Aorta (tissue), 5 donors: ENCODE measurements at regions not wholly inside any gene's neighbourhood (a gene's known extent, or its start where the extent isn't known, plus 50 kb on each side); places are given as distances from the start of the nearest gene placed in this dataset.

Experiments
- ATAC-seq: fragments of 200-7000 bp; cut with Tn5 transposase; one replicate; pipeline ENCODE4 v1.9.1; 2022; ENCODE audit warnings: moderate library complexity; ENCODE audit not compliant: low FRiP score
- DNase-seq, 2 donors: peaks; one replicate each; pipeline ENCODE4 v3.0.0-alpha.2; 2020
- H3K27ac ChIP-seq, 2 donors: one replicate each; pipeline ENCODE4 v1.5.1; 2013; ENCODE audit warnings: low read length in 2 of 2, mild to moderate bottlenecking in 2 of 2, moderate library complexity in 2 of 2, control low read depth in 1 of 2, inconsistent platforms in 1 of 2, low read depth in 1 of 2
- H3K27me3 ChIP-seq, 2 donors: one replicate each; pipeline ENCODE4 v1.6.1; 2013; ENCODE audit warnings: control low read depth in 1 of 2, low read length in 1 of 2, mild to moderate bottlenecking in 1 of 2, moderate library complexity in 1 of 2; ENCODE audit not compliant: insufficient read depth in 2 of 2, control insufficient read depth in 1 of 2
- H3K36me3 ChIP-seq, 2 donors: one replicate each; pipeline ENCODE4 v1.6.1; 2013; ENCODE audit warnings: control low read depth in 1 of 2, low read length in 1 of 2, mild to moderate bottlenecking in 1 of 2; ENCODE audit not compliant: insufficient read depth in 2 of 2, control insufficient read depth in 1 of 2
- H3K4me1 ChIP-seq, 2 donors: one replicate each; pipeline ENCODE4 v1.6.1; 2013; ENCODE audit warnings: low read length in 2 of 2, control low read depth in 1 of 2, mild to moderate bottlenecking in 1 of 2, moderate library complexity in 1 of 2; ENCODE audit not compliant: insufficient read depth in 2 of 2, control insufficient read depth in 1 of 2
- H3K4me3 ChIP-seq, 2 donors: one replicate each; pipeline ENCODE4 v1.5.1; 2013; ENCODE audit warnings: low read length in 2 of 2, control low read depth in 1 of 2, mild to moderate bottlenecking in 1 of 2
- H3K9me3 ChIP-seq: one replicate; pipeline ENCODE4 v1.6.1; 2013; ENCODE audit warnings: mild to moderate bottlenecking, low read length; ENCODE audit not compliant: control insufficient read depth
- WGBS, 2 donors: extraction: QIAGEN DNeasy Blood & Tissue Kit; methylation state at CpG; one replicate each; pipeline ENCODE4 v1.1.7; 2013; 5-methylcytosine and 5-hydroxymethylcytosine counted together
- intact Hi-C, 2 donors: fragments of 100-400 bp; cut with DNase I; formaldehyde crosslinking; loops; one replicate each; pipeline versions ENCODE4 v1.14.2 to v1.15.0; 2022
- donor health status: healthy with polysubstance abuse.
- donor health status: Bipolar disorder and iron deficiency.
- donor health status: DM: no; HTN: no; CAD: no.
- donor health status: DM: no; HTN: no; CAD: no.
- donor health status: DM: yes; HTN: yes; CAD: no.

GRCh38 chr15:38053205-38053604 lies 118.8 kb downstream of the TMCO5A start:
- DNase-seq (no peak), ATAC-seq (no peak)
- H3K4me3 ChIP-seq: no peak overlapping the region
- H3K36me3 ChIP-seq: no peaks in the 10 kb centered on the region
- H3K27me3 ChIP-seq: no peaks in the 10 kb centered on the region
- H3K4me1 ChIP-seq: no peaks in the 10 kb centered on the region
- no peak overlapping the region for H3K27ac ChIP-seq
- 66 to 75% methylated on average over 2 of the region's 2 CpGs for WGBS, 2 donors
- no peaks in the 10 kb centered on the region for H3K9me3 ChIP-seq
- intact Hi-C loops: no loop called here

DNA sequence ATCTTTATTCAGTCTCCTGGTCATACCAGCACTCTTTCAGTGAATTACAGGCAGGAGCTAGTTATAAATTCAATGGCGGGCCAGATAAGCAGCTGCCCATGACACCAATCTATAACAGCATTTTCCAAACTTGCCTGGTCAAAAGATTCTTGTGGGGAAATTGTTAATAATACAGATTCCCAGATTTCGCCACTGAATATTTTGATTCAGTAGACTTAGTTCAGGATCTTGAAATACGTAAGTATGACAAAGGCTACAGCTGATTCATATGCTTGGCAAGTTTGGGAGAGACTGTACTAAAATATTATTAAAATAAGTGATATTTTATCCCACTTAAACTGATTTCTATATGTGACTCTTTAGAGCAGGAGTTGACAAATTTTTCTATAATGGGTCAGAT lies 119.3 kb downstream of the TMCO5A start:
- Histone ChIP-seq H3K36me3 (no peaks in the 10 kb centered on the region), H3K27ac (no peak overlapping the region), H3K4me3 (no peak overlapping the region), H3K9me3 (no peaks in the 10 kb centered on the region), H3K27me3 (no peaks in the 10 kb centered on the region), H3K4me1 (no peaks in the 10 kb centered on the region)
- no peak for DNase-seq
- ATAC-seq: no peak
- intact Hi-C loops: no loop called here
- 89 to 91% methylated on average over 3 of the region's 3 CpGs for WGBS, 2 donors

DNA sequence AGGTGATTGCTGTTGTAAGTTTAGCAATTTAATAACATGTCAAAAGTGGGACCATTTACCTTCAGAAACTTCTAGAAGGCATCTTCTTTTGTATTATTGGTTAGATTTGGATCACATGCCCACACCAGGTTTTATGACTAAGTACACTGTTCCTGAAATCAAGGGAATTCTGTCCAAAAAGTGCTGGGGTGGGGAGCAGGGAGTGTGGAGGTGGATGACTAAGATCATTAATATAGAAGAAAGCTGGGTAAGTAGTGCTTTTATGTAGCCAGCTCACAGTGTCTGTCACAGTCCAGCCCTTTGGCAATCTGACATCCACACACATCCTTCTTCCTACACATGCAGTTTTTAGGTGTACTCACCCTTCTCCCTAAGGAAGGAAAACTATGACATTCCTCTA lies 120.0 kb downstream of the TMCO5A start:
- H3K27me3 ChIP-seq: no peaks in the 10 kb centered on the region
- no peak overlapping the region for H3K27ac ChIP-seq
- H3K4me3 ChIP-seq: no peak overlapping the region
- DNase-seq: no peak
- ATAC-seq: no peak
- intact Hi-C loops: no loop called here
- H3K36me3 ChIP-seq: no peaks in the 10 kb centered on the region
- H3K9me3 ChIP-seq: no peaks in the 10 kb centered on the region
- H3K4me1 ChIP-seq: no peaks in the 10 kb centered on the region

- Histone ChIP-seq H3K27ac (no peak overlapping the region), H3K4me3 (no peak overlapping the region), H3K36me3 (no peaks in the 10 kb centered on the region), H3K9me3 (no peaks in the 10 kb centered on the region), H3K4me1 (no peaks in the 10 kb centered on the region), H3K27me3 (peaks cover 0 to 1% of the 10 kb centered on the region in 2 donors)
- intact Hi-C loops: no loop called here
- no peak for DNase-seq
- no peak for ATAC-seq
- WGBS, 2 donors: 70 to 78% methylated on average over 11 of the region's 11 CpGs
Measured at GRCh38 chr15:38058596-38059075, 124.2 kb downstream of the TMCO5A start.

DNA sequence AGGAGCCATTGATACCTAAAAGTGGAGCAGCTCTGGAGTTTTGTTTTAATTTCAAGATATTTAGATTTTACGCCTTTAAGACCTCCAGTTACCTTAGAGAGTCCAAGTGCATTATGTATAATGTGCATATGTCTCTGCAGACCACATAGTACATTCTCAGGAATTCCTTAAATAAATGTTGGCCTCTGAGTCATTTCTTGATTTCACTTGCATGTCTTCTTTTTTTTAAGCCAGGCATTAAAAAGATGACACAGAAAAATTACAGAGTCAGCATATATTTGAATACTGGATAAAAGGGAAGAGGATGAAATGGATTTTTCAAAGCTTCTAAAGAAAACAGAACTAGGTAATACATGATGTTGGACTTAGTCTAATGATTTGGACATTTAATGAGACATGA lies 125.2 kb downstream of the TMCO5A start:
- ATAC-seq: no peak
- intact Hi-C loops: no loop called here
- 97% methylated on average over 1 of the region's 1 CpG for WGBS, 2 donors

DNA sequence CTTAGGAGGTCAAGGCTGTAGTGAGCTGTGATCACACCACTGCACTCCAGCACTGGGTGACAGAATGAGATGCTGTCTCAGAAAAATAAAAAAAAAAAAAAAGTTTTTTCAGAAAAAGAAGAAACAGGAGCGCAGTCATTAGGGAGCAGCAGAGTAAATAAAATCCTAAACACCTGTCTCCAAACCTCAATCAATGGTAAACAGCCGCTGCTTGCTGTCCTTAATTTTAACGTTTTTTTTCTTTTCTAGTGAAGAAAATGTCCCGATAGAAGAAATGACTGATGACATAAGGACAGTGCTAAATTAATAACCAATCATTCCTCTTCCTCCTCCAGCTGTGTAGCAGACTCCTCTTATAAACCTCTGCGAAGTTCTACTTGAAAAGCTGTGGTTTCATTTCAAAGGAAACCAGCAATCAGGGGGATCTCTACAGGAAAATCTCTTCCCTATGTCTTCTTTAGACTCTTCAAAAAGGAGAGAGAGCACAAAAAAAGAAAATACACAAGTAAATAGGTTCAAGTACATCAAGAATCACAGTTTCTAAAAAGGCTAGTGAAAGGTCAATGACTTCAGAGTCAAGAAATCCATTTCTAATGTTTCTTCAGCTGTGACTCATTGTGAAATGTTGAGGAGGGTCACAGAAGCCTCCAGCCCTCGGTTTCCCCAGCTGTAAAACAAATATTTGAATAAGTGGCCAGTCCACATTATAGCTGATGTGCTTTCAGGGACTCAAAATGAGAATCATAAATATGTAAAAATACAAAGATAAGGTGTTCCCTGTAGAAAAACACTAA lies 127.6 kb downstream of the TMCO5A start:
- Histone ChIP-seq H3K4me3 (no peak overlapping the region), H3K9me3 (no peaks in the 10 kb centered on the region), H3K36me3 (no peaks in the 10 kb centered on the region), H3K4me1 (no peaks in the 10 kb centered on the region), H3K27me3 (peaks cover 0 to 1% of the 10 kb centered on the region in 2 donors), H3K27ac (no peak overlapping the region)
- WGBS, 2 donors: 54 to 65% methylated on average over 6 of the region's 6 CpGs
- DNase-seq: no peak
- ATAC-seq: no peak
- intact Hi-C loops: no loop called here

More for the DNA sequence above, 125.2 kb downstream of the TMCO5A start:
- no peak for DNase-seq
- H3K36me3 ChIP-seq: no peaks in the 10 kb centered on the region
- H3K4me1 ChIP-seq: no peaks in the 10 kb centered on the region
- H3K9me3 ChIP-seq: no peaks in the 10 kb centered on the region
- peaks cover 0 to 1% of the 10 kb centered on the region in 2 donors for H3K27me3 ChIP-seq
- H3K27ac ChIP-seq: no peak overlapping the region
- H3K4me3 ChIP-seq: no peak overlapping the region

DNA sequence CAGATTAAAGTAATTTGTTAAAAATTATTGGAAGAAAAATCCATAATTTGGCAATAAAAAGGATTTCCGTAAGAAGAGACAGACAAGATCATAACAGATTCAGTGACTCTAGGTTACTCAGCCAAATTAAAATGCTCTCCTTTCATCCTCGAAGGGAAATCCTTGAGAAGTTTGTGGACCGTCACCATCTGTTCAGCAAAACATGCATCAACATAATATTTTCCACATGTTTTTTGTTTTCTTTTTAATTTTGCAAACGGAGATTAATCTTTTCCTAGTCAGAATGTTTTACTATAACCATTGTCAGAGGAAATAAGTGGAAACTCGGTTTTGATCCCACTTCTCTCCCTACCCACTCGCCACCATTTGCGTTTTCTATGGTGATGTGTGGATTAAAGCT lies 128.3 kb downstream of the TMCO5A start:
- no peak for ATAC-seq
- 52 to 57% methylated on average over 7 of the region's 7 CpGs for WGBS, 2 donors
- peaks cover 0 to 1% of the 10 kb centered on the region in 2 donors for H3K27me3 ChIP-seq
- H3K4me1 ChIP-seq: no peaks in the 10 kb centered on the region
- H3K9me3 ChIP-seq: no peaks in the 10 kb centered on the region
- no peaks in the 10 kb centered on the region for H3K36me3 ChIP-seq
- no peak overlapping the region for H3K4me3 ChIP-seq
- no peak overlapping the region for H3K27ac ChIP-seq
- intact Hi-C loops: no loop called here
- DNase-seq: no peak

DNA sequence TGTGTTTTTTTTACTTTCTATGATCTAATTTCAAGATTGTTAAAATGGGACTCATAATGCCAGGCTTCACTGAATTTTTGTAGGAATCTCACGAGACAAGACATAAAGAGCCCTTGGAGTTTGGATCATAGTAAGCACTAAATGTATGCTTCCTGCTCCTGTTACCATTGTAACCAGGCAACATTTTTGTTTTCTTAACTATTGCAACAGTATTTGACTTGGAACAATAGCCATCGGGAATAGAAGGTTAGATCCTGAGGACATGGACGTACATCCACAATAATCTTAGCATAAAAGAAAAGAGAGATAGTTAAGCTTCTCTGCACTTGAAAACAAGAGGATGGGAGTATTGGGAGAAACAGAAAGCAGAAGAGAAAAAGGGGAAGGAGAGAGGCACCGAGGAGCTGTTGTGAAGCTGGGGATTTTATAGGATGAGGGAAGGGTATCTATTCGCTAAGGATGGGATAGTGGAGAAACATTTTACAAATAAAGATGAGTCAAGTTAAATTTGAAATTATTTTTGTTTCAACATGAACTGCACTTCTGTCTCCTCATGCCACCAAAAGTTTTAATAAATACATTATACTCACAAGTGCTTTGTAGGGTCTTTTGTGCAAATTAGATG lies 131.4 kb downstream of the TMCO5A start:
- DNase-seq (no peak), ATAC-seq (no peak)
- Histone ChIP-seq H3K9me3 (no peaks in the 10 kb centered on the region), H3K27me3 (no peaks in the 10 kb centered on the region), H3K36me3 (no peaks in the 10 kb centered on the region), H3K4me3 (no peak overlapping the region), H3K4me1 (no peaks in the 10 kb centered on the region), H3K27ac (no peak overlapping the region)
- intact Hi-C loops: no loop called here
- WGBS, 2 donors: 71% methylated on average over 5 of the region's 5 CpGs

DNA sequence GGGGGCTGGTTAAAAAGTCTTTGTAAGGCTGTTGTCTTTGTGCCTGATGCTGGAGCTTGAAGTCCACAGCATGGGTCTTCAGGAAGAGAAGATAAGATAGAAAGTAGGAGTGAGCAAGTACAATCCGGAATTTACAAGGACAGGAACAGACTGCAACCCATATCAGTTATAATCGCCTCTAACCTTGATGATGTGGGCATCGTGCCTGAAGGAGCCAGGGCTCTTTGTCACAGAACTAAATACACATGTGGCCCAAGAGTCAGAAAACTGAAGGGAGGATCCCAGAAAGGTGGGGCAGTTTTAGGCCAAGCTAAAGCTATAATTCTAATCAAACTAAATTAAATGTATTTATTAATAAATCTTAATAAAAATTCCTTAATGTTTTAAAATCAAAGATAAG lies 132.2 kb downstream of the TMCO5A start:
- intact Hi-C loops: no loop called here
- Histone ChIP-seq H3K4me3 (no peak overlapping the region), H3K9me3 (no peaks in the 10 kb centered on the region), H3K27ac (no peak overlapping the region), H3K4me1 (no peaks in the 10 kb centered on the region), H3K27me3 (no peaks in the 10 kb centered on the region), H3K36me3 (no peaks in the 10 kb centered on the region)
- no peak for DNase-seq
- ATAC-seq: no peak
- 84 to 85% methylated on average over 3 of the region's 3 CpGs for WGBS, 2 donors
